NCI-H2107 treated with DMSO at 0.1 percent for 48 hours (cell line): ENCODE measurements at regions not wholly inside any gene's neighbourhood (a gene's known extent, or its start where the extent isn't known, plus 50 kb on each side); places are given as distances from the start of the nearest gene placed in this dataset.

Experiments used
- DNase-seq: peaks from one replicate; lab custom pipeline; 2025; ENCODE audit not compliant: unreplicated experiment; lab: John Stamatoyannopoulos, UW

DNA sequence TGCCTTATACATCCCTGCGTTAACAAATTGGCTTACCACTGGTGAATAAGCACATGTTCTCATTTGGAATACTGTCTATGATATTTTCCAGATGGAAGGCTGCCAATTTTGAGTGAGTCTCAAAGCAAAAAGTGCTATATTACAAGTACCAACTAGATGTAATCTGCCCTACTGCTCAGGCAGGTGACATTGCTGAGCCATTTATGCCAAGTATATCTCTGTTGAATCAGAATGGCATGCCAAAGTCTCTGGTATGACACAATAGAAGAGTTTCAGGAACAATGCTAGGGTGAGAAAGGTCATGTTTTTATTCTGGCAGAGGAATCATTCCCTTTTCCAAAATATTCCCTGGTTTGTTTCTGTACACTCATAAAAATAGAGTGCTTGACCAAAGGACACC lies 356.5 kb downstream of the CDH9 start:
- DNase-seq, result no peak

DNA sequence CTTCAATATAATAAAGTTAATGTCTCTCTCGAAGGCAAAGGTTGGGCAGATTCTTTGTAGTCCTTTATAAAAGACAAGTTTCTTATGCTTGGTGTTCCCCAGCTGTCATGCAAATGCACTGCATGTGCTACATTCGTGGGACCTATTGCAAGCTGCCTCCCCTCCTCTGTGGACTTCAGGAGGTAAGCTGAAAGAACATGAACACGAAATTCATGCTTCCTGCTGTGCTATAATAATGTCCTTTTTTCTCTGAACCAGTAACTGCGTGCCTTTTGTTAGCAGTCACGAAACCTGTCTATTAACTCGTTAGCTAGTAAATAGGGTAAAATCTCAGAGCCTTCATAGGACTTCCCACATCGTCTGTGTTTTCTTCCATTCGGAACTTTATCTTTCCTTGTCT lies 363.5 kb downstream of the CDH9 start:
- no peak for DNase-seq

DNA sequence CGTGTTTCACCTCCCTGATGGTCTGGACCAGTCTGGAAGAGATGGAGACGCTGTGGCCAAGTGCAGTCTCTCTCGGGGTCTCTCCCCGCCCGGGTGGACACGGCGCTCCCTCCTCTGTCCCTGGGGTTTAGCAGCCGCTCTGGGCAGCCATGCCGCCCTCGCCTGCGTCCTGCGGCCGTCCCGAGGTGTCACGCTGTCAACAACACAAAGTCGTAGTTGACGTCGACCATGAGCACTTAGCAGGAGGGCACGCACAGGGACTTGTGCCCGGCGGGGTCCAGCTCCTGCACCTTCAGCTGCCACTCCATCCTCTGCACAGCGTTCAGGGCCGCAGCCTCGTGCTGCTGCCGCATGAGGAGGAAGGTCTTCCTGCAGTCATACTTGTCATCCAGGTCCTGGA lies 368.9 kb downstream of the CDH9 start:
- no peak for DNase-seq

DNA sequence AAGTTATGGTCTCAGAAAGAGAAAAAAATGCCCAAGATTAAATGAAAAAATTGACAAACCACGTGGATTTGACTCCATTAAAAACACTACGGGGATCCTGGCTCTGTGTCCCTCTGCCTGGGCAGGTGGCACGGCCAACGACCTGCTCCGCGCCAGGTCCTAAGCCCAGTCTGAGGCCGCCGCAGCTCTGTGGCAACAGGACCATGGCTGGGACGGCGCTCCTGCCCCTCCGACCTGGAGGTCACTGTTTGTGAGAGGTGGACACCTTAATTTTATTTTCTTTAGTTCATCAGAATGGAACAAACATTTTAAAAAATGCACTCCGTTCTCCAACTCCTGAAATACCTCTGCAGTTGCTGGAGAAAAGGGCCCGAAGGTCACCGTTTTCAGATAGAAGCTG lies 369.4 kb downstream of the CDH9 start:
- DNase-seq, result no peak

DNA sequence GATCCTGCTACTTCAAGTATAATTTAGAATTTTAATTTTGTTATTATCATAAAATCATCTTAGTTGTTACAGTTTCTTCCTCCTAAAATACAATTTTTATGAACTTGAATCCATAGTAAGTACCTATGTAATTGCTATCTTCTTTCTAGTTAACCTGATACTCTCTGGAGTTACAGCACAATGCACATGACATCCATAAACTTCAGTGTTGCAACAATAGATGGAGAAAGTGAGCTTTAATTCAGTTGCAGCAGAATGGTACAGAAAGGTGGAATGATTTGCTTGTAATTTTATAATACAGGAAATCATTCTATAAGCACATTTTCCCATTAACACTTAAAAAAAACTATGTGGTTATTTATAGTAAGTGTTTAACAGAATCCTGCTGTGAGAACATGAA lies 372.0 kb downstream of the CDH9 start:
- peak; percentile 72 for DNase-seq

DNA sequence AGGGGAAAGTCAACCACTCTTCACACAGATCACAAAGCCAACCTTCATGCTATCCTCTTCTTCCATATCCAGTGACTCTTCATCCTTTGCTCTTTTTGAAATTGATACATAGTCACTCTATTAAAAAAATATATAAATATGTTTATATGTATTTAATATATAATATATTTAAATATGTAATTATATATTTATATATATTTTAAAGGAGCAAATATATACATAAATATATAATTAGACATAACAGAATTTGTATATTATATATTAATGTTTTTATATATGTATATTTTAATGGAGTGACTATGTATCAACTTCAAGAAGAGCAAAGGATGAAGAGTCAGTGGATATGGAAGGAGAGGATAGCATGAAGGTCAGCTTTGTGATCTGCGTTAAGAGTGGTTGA lies 374.9 kb downstream of the CDH9 start:
- DNase-seq, result no peak

DNA sequence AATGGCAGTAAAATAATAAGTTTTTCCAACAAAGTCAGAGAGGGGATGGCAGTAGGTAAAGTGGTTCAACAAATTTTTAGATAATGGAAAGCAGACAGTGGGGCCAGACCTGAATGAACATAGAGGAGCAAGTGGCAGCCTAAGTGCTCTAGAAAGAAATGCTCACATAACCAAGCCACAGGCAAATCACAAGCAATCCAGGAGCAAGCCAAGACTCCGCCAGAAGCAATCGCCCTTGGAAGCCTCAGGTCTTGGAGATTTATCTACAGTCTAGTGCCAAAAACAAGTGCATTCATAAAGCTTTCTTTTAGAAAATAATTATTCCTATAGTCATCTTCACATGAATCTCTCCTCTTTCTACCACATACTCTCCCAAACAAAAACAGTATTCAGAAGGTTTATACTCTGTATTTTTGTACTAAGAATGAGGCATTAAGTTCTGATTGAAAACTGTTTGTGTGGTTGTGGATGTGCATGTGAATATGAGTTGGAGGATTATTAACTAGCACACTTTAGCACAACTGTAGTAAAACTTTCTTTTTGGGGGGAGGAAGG lies 375.5 kb downstream of the CDH9 start:
- no peak for DNase-seq

DNA sequence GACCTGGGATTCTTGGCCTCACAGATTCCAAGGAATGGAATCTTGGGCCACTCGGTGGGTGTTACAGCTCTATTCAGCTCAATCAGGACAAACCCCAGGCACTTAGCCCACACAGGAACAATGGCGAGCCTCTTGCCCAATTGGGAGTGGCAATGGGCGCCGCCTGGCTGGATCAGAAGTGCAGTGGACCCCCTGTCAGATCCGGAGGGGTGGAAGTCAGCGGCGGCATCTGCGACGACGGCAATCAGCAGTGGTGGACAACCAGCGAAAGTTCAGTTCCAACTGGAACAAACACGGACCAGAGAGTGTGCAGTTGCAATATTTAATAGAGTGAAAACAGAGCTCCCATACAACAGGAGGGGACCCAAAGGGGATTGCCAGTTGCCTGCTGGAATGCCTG lies 378.3 kb downstream of the CDH9 start:
- DNase-seq, result no peak

DNA sequence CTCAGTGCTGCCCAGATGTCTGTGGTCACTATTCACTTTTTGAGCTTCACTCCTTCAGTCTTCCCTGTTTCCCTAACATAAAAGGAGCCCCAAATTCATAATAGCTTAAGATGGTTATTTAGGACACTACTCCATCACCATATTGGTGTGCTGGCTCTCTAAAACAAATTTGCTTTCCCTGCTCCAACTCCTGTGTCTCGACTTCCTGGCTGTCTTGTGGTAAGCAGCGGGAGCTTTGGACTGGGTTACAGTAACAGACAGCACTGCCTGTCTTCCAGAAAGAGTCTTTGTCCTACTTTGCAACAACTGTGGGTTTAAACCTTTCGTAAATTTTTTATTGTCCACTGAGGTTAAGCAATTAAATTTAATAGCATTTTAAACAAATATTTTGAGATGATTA lies 389.4 kb downstream of the CDH9 start:
- no peak for DNase-seq

DNA sequence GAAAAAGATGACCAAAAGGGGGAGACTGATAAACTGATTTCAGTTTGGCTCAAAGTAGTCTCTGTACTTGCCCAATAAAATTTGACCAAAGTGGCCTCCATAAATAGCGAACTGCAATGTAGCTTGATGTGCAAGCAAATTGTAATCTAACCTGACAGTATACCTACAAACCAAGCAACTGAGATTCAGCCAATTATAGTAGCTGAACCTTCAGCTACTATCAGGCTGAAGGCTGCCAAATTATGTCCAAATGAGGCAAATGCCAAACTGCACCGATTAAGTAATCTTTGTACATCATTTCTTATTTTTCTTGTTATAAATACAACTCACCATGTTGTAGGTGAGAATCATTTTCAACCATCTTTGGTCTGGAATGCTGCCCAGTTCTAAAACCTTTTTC lies 390.6 kb downstream of the CDH9 start:
- no peak for DNase-seq

DNA sequence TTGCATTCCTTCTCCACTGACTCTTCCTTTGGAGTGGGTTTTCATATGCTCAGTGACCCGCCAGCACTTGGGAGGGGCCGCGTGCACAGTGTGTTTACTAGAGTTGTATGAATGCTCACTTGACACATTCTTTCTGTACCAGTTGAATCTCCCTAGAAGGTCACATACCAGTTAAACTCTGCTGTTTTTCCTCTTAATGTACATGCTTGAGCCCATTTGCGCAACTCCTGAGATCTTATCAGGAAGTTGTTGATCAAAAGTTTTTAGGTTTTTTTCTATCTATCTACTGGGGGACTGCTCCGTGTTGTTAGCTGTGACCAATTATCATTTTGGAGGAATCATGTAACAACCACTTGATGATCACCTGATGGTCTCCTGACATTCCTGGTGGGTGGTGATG lies 392.7 kb downstream of the CDH9 start:
- no peak for DNase-seq

DNA sequence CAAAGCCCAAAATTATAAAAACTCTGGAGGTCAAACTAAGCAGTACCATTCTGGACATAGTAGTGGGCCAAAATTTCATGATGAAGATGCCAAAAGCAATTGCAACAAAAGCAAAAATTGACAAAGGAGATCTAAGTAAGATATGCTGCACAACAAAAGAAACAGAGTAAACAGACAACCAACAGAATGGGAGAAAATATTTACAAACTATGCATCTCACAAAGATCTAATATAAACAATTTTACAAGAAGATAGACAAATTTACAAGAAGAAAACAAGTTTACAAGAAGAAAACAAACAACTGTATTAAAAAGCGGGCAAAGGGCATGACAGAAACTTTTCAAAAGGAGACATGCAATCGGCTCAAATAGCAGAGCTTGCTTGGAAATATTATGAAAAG lies 396.9 kb downstream of the CDH9 start:
- DNase-seq, result no peak

DNA sequence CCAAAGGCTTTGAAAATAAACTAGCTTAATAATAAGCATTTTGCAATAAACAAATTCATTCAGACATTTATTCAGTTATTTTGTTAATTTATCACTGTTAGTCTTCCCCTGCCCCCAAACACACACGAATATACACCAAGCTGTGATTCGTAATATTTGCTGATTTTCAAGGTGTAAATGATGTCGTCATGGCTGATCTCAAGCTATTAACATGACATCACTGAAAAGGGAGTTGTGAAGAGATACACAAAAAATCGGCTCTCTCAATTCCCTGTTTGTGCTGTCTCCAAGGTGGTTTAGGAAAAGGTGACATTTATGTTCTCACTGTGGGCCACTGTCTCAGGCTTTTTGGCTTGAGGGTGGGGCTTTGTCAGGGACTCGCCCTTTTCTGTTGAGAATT lies 413.3 kb downstream of the CDH9 start:
- DNase-seq, result no peak

DNA sequence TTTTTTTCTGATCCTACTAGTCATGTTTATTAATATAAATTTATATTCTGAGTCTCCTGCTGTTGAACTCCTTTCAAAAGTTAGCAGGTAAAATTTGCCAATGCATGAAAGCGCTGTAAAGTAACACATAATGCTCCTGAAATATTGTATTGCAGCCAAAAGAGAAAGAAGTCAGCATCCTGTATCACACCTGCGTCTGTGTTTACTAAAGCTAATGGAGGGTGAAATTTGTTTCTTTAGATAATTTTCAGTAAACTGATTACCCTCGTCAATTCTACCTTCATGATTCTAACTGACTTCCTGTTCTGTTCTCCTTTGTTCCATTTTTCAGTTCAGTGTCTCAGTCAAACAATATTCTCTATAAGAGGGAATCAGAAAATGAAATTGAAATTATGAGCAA lies 415.4 kb downstream of the CDH9 start:
- peak; percentile 92 for DNase-seq

DNA sequence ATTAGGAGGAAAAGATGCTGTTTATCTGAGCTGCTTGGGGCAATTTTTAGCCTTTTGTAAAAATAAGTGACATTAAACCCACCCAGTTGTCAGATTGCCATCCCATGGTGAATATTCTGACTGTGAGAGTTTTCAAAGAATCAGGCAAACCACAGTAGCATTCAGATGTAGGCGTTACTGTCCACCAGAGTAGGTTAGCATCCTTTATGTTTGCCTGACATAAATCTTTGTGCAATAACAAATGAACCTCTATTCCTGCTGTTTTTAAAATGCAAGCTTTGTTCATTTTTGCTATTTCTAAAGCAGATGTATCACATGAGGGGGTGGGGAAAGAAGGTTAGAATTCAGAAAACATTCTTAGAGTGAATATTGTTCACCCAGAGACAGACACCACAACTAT lies 427.8 kb downstream of the CDH9 start:
- no peak for DNase-seq

DNA sequence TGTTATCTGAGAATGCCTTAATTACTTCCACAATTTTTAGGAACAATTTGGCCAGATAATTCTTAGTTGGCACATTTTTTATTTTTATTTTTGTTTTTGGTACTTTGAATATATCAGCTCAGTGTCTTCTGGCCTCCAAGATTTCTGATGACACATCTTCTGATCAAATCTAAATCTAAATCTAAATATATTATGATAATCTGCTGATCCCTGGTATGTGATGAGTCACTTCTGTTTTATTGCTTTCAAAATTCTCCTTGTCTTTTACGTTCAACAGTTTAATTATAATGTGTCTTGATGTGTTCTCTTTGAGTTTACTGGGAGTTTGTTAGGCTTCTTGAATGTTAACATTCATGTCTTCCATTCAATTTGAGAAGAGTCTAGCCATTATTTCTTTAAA lies 436.8 kb downstream of the CDH9 start:
- DNase-seq, result no peak

DNA sequence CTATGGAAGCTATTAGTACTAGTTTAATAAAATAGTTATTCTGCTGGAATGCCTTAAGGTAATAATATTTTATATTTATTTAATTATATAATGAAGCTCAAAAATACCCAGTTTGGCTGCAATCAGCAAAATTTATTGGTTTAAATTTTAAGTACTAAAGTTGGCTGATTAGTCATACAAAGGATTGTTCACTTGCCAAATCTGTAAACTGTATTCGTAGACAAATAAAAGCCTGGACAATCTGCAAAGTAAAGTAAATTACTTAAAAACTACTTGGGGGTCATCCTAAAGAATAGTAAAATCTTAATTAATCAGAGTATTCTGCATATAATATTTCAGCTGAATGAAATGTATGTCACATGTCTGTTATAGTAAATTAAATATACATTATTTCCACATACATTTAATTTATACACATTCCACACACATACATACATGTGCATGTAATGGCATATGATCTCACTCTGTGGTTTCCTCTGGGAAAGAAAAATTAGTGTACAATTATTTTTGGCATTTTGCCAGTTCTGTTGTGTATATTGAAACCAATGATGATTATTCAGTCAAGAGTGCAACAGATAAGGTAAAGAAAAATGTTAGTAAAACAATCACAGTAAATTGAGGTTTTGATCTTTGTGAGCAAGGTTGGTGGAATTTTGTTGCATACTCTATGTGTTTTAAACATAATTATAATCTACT lies 455.9 kb downstream of the CDH9 start:
- no peak for DNase-seq

DNA sequence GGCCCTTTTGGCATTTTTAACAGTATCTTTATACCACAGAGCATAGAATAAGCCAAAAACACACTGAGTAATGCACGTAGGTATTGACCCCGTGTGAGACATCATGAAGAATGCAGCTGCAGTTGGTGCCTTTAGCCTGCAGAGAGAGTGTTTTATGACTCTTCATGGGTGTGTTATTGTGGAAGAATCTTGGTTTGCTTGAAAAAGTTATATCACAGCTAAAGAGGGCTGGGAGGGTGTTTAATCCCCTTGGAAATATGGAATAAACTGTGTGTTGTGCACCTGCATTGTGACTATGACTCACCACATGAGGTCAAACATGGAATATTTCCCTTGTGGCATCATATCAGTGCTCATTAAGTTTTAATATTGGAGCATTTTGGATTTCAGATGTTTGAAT lies 458.7 kb downstream of the CDH9 start:
- no peak for DNase-seq

DNA sequence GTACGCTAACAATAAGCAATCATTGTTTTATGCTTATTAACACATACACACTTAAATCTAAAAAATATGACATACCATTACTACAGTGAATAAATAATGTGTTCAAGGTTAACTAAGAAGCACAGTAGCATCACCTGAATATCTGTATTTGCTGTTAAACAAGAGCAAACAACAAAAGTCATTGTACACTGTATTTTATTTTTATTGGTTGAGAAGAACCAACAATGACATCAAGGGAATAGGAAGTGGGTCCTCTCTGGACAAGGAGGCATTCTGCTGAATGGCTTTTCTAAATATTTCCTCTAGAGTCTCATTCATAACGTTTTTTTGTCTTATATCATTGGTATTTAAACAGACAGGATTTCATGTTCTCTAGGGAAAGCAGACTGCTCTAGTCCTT lies 460.4 kb downstream of the CDH9 start:
- no peak for DNase-seq

DNA sequence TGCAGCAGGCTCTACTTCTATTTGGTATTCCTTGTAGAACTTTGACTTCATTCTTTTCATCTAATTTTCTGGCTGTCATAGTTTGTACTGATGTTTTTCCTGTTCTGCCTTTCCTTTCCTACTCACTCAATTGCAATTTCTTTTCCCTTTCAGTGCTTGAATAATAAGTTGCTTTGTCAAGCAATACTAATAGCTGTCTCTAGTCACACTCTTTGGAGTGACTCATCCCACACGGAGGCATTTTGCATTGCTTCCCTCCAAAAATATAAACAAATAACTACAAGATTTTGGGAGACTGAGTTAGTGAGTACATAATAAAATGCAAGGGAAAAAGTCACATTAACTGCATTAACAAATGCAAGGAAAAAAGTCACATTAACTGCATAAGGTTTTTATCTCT lies 465.9 kb downstream of the CDH9 start:
- DNase-seq, result no peak

DNA sequence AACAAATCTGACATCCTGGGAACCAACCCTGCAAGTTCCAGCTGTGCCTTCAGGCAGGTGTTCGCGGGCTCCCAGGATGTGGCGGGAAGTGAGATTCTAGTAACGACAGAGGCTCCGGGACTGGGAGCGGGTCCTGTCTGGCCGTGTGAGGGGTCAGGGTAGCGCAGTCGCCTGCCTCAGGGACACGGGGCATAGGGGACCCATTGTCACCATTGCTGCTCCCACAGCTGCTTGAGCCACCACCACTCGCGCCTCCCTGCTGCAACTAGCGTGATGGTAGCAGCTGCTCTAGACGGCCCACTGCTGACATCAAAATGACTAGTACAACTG lies 468.5 kb downstream of the CDH9 start:
- no peak for DNase-seq

DNA sequence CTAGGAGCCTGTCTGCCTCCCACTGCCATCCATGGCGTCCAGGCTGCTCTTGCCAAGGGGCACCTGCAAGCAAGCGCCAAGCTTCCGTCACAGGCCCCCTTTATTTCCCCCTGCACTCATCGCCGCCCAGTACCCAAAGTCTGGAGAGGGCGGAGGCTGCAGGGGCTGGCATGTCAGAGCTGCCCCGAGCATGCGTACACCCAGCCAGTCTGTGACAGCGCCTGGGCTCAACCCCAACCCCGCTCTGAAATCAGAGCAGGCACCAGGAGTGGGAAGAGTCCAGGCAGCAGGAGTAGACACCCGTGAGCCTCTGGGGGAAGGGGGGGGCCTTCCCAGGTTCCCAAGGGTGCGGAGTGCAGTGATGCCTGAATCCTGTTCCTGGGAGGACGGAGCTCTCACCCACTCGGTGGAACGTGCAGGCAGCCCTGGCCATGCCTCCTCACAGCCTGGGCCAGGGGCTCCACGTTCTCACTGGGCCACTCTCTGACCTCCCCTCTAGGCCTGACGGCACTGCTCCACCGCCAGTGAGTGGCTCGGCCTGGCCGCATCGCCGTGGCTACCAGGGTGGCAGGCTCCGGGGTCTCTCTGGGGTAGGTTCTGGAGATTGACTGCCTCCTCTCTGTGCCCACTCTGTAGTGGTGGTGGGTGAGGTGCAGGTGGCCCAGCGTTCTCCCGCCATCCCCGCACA lies 469.0 kb downstream of the CDH9 start:
- DNase-seq, result no peak

DNA sequence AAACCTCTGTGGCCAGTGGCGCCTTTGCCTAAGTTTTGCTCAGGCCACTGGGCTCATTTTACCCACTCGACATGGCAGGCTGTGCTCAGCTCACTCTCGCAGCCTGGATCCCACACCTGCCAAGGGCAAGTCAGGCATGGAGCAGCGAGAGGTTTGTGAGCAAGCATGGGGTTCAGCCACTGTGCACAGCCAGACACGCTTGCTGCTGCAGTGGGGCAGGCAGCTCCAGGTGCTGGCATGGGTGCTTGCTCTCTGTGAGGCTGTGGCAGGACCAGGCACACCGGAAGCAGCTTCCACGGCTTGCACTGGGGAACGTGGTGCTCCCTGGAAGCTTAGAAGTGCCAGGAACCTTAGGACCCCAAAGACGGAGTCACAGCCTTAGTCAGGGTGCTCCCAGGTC lies 470.1 kb downstream of the CDH9 start:
- DNase-seq, result no peak
